GM21360 (cell line): ENCODE measurements at regions not wholly inside any gene's neighbourhood (a gene's known extent, or its start where the extent isn't known, plus 50 kb on each side); places are given as distances from the start of the nearest gene placed in this dataset.

Experiments
- ATAC-seq: cut with Tn5 transposase; IDR thresholded peaks from one replicate; pipeline ENCODE4 v1.9.1; 2021; ENCODE audit warnings: mild to moderate bottlenecking, moderate library complexity; ENCODE audit not compliant: unreplicated experiment

GRCh38 chr13:50685956-50686355 lies 157.5 kb downstream of the DLEU7 start:
- no peak for ATAC-seq

GRCh38 chr13:50686551-50686950 lies 156.9 kb downstream of the DLEU7 start:
- ATAC-seq, result no peak

GRCh38 chr13:50687545-50687944 lies 155.9 kb downstream of the DLEU7 start:
- no peak for ATAC-seq

GRCh38 chr13:50690006-50690405 lies 153.5 kb downstream of the DLEU7 start:
- no peak for ATAC-seq

- no peak for ATAC-seq
Observed at GRCh38 chr13:50691176-50691680, 152.3 kb downstream of the DLEU7 start.

GRCh38 chr13:50691681-50692263 lies 151.7 kb downstream of the DLEU7 start:
- no peak for ATAC-seq

- no peak for ATAC-seq
Observed at GRCh38 chr13:50692396-50692915, 151.0 kb downstream of the DLEU7 start.

GRCh38 chr13:50693727-50694126 lies 149.8 kb downstream of the DLEU7 start:
- ATAC-seq, result no peak

- ATAC-seq, result no peak
Observed at GRCh38 chr13:50697746-50698539, 145.5 kb downstream of the DLEU7 start.

- ATAC-seq, result no peak
Observed at GRCh38 chr13:50699874-50700663, 143.4 kb downstream of the DLEU7 start.

GRCh38 chr13:50700664-50701305 lies 142.7 kb downstream of the DLEU7 start:
- ATAC-seq, result no peak

- no peak for ATAC-seq
Observed at GRCh38 chr13:50701469-50701868, 142.0 kb downstream of the DLEU7 start.

- no peak for ATAC-seq
Observed at GRCh38 chr13:50706505-50706904, 137.0 kb downstream of the DLEU7 start.

GRCh38 chr13:50707628-50708027 lies 135.9 kb downstream of the DLEU7 start:
- no peak for ATAC-seq

GRCh38 chr13:50708461-50708860 lies 135.0 kb downstream of the DLEU7 start:
- no peak for ATAC-seq

- no peak for ATAC-seq
Observed at GRCh38 chr13:50709058-50709457, 134.4 kb downstream of the DLEU7 start.

- no peak for ATAC-seq
Observed at GRCh38 chr13:50711131-50711815, 132.2 kb downstream of the DLEU7 start.

- ATAC-seq, result no peak
Observed at GRCh38 chr13:50711996-50712395, 131.5 kb downstream of the DLEU7 start.

GRCh38 chr13:50712456-50712855 lies 131.0 kb downstream of the DLEU7 start:
- no peak for ATAC-seq

- ATAC-seq, result no peak
Observed at GRCh38 chr13:50712881-50713280, 130.6 kb downstream of the DLEU7 start.
